ENCODE measurements at regions not wholly inside any gene's neighbourhood (a gene's known extent, or its start where the extent isn't known, plus 50 kb on each side); places are given as distances from the start of the nearest gene placed in this dataset.

DNA sequence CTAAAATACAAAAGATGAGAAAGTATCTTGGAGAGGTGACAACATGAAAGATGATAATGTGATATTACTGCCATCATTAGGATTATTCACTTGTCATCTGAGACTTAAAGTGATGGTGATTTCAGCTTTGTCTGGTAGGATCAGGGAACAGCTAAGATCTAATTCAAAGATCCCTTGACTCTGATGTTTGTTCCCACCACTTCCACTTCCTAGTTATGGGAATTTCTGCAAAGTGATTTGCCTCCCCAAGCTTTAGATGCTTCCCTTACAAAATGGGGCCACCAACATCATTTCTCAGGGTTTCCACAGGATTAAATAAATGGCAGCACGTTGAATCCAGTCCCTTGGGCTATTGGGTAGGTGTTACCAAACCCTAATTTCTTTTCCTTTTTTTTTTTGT lies 550.8 kb upstream of the CDH5 start:
- TF ChIP-seq, protein P1, sequence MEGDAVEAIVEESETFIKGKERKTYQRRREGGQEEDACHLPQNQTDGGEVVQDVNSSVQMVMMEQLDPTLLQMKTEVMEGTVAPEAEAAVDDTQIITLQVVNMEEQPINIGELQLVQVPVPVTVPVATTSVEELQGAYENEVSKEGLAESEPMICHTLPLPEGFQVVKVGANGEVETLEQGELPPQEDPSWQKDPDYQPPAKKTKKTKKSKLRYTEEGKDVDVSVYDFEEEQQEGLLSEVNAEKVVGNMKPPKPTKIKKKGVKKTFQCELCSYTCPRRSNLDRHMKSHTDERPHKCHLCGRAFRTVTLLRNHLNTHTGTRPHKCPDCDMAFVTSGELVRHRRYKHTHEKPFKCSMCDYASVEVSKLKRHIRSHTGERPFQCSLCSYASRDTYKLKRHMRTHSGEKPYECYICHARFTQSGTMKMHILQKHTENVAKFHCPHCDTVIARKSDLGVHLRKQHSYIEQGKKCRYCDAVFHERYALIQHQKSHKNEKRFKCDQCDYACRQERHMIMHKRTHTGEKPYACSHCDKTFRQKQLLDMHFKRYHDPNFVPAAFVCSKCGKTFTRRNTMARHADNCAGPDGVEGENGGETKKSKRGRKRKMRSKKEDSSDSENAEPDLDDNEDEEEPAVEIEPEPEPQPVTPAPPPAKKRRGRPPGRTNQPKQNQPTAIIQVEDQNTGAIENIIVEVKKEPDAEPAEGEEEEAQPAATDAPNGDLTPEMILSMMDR (IDR thresholded peaks at IDR 0.05) = no peak
- no peak for TF ChIP-seq POLR2A (IDR thresholded peaks at IDR 0.05)
